GM12878 (cell line): ENCODE measurements at regions not wholly inside any gene's neighbourhood (a gene's known extent, or its start where the extent isn't known, plus 50 kb on each side); places are given as distances from the start of the nearest gene placed in this dataset.

ENCODE experiments used
- ATAC-seq: fragments of 200-7000 bp; cut with Tn5 transposase; 3 replicates; pipeline ENCODE4 v1.9.1; 2020; ENCODE audit warnings: mild to moderate bottlenecking, moderate library complexity
- BruUV-seq: library from RNA; stranded (reverse); fragments of 400-500 nt; replicated peaks from 2 replicates; lab custom pipeline; 2021; lab: Mats Ljungman, UMichigan
- CTCF ChIA-PET: fragments of 300-600 bp; sonication (Branson Sonifier 250); formaldehyde crosslinking; extraction: SDS; loops from one replicate; lab custom pipeline; 2021; ENCODE audit warnings: inconsistent platforms; lab: Yijun Ruan, JAX
- POLR2A ChIA-PET: fragments of 350-600 bp; formaldehyde crosslinking; extraction: SDS; loops from one replicate; lab custom pipeline; 2021; ENCODE audit warnings: inconsistent platforms; lab: Charles Lee
- RAD21 ChIA-PET: fragments of 300-600 bp; sonication (Branson Sonifier 250); formaldehyde crosslinking; loops from one replicate; lab custom pipeline; 2023; ENCODE audit warnings: antibody characterized with exemption; ENCODE audit not compliant: unreplicated experiment; lab: Charles Lee
- SMC1A ChIA-PET: fragments of 300-600 bp; sonication (Branson Sonifier 250); formaldehyde crosslinking; loops from one replicate; lab custom pipeline; 2023; ENCODE audit not compliant: unreplicated experiment, uncharacterized antibody; lab: Charles Lee
- DNase-seq: peaks from one replicate; pipeline ENCODE4 v3.0.0-alpha.2; 2011; ENCODE audit warnings: low read depth, low spot score
- FAIRE-seq: peaks from 3 replicates; lab custom pipeline; 2011; peaks lifted over from hg19 to GRCh38; lab: Jason Lieb, UNC
- H2AFZ ChIP-seq: 2 replicates; pipeline ENCODE4 v1.6.0; 2011; ENCODE audit warnings: low read depth, low read length, control low read depth; ENCODE audit not compliant: control insufficient read depth
- H3K27ac ChIP-seq: 2 replicates; pipeline ENCODE4 v1.5.1; 2011; ENCODE audit warnings: control low read depth; ENCODE audit not compliant: control insufficient read depth, insufficient read depth
- H3K27me3 ChIP-seq, 2 experiments: replicated peaks in 1 of 2; 2 replicates each; pipeline versions ENCODE4 v1.6.0 to v1.6.1; 2011; ENCODE audit warnings: low read length in 1 of 2; ENCODE audit not compliant: control insufficient read depth in 2 of 2, insufficient read depth in 2 of 2
- H3K36me3 ChIP-seq, 2 experiments: 2 replicates each; pipeline ENCODE4 v1.5.1; 2011; ENCODE audit warnings: low read length in 1 of 2; ENCODE audit not compliant: control insufficient read depth in 2 of 2, insufficient read depth in 2 of 2
- H3K4me1 ChIP-seq: 2 replicates; pipeline ENCODE4 v1.6.1; 2011; ENCODE audit warnings: mild to moderate bottlenecking, low read length, moderate library complexity, mixed read lengths; ENCODE audit not compliant: control insufficient read depth, insufficient read depth
- H3K4me2 ChIP-seq: 2 replicates; pipeline ENCODE4 v1.6.0; 2011; ENCODE audit warnings: control low read depth; ENCODE audit not compliant: control insufficient read depth, insufficient read depth
- H3K4me3 ChIP-seq: fragments of 200-600 bp; sonication (generic); 2 replicates; pipeline ENCODE4 v1.5.1; 2016
- H3K79me2 ChIP-seq: 2 replicates; pipeline ENCODE4 v1.6.0; 2011; ENCODE audit warnings: low read length; ENCODE audit not compliant: control insufficient read depth, insufficient read depth
- H3K9ac ChIP-seq: 2 replicates; pipeline ENCODE4 v1.8.0; 2011; ENCODE audit warnings: low read length, control low read depth, mixed read lengths; ENCODE audit not compliant: control insufficient read depth, insufficient read depth
- H3K9me3 ChIP-seq: replicated peaks from 3 replicates; pipeline ENCODE4 v1.5.1; 2011; ENCODE audit warnings: mild to moderate bottlenecking, low read length; ENCODE audit not compliant: control insufficient read depth, insufficient read depth
- H4K20me1 ChIP-seq: 2 replicates; pipeline ENCODE4 v1.6.0; 2011; ENCODE audit not compliant: control insufficient read depth, insufficient read depth
- ASH2L ChIP-seq: fragments of 300-600, 200-600 bp; sonication (generic); IDR thresholded peaks from 2 replicates; pipeline ENCODE4 v1.6.1; 2017; ENCODE audit warnings: low read depth, mild to moderate bottlenecking, borderline replicate concordance
- BCL3 ChIP-seq: IDR thresholded peaks from 2 replicates; pipeline ENCODE4 v1.6.1; 2011; ENCODE audit warnings: borderline replicate concordance, low read depth, mild to moderate bottlenecking, moderate library complexity, low read length; ENCODE audit not compliant: insufficient read depth, poor library complexity, severe bottlenecking
- CBFB ChIP-seq: IDR thresholded peaks from 2 replicates; pipeline ENCODE4 v1.6.1; 2016; ENCODE audit warnings: antibody characterized with exemption, low read depth
- CBX3 ChIP-seq: fragments of 200-600 bp; sonication (generic); IDR thresholded peaks from 2 replicates; pipeline ENCODE4 v1.6.1; 2016; ENCODE audit warnings: low read depth, borderline replicate concordance
- CREB1 ChIP-seq: IDR thresholded peaks from 2 replicates; pipeline ENCODE4 v1.6.1; 2012; ENCODE audit warnings: low read depth, mild to moderate bottlenecking, inconsistent platforms
- FOXM1 ChIP-seq: IDR thresholded peaks from 2 replicates; pipeline ENCODE4 v1.6.1; 2012; ENCODE audit warnings: low read depth, mild to moderate bottlenecking, inconsistent platforms, low read length, moderate library complexity
- HDAC2 ChIP-seq: fragments of 200-600 bp; sonication (generic); IDR thresholded peaks from 2 replicates; pipeline ENCODE4 v1.6.1; 2017
- HDGF ChIP-seq: fragments of 450-650 bp; IDR thresholded peaks from 2 replicates; pipeline ENCODE4 v1.6.1; 2016; ENCODE audit warnings: antibody characterized with exemption
- IRF3 ChIP-seq: fragments of 450-650 bp; IDR thresholded peaks from 2 replicates; pipeline ENCODE4 v1.6.1; 2014; ENCODE audit warnings: mild to moderate bottlenecking
- MYC ChIP-seq: IDR thresholded peaks from 2 replicates; pipeline ENCODE4 v1.6.1; 2011; ENCODE audit warnings: mild to moderate bottlenecking, low read length, moderate library complexity, inconsistent platforms; ENCODE audit not compliant: insufficient read depth, insufficient replicate concordance, insufficient read length, severe bottlenecking
- NBN ChIP-seq: fragments of 450-650 bp; IDR thresholded peaks from 2 replicates; pipeline ENCODE4 v1.6.1; 2016
- NFYA ChIP-seq: IDR thresholded peaks from 2 replicates; pipeline ENCODE4 v1.6.1; 2011; ENCODE audit warnings: low read depth, mild to moderate bottlenecking, low read length, improper control_type of control experiment, borderline replicate concordance
- PBX3 ChIP-seq: IDR thresholded peaks from 2 replicates; pipeline ENCODE4 v1.6.1; 2011; ENCODE audit warnings: mild to moderate bottlenecking, low read depth, low read length, moderate library complexity; ENCODE audit not compliant: insufficient replicate concordance
- SP1 ChIP-seq: IDR thresholded peaks from one replicate; pipeline ENCODE4 v1.6.1; 2011; ENCODE audit warnings: low read depth, low read length
- SRF ChIP-seq, 2 experiments: IDR thresholded peaks; 2 replicates each; pipeline ENCODE4 v1.6.1; 2011; ENCODE audit warnings: low read depth in 2 of 2, low read length in 2 of 2, mild to moderate bottlenecking in 1 of 2, moderate library complexity in 1 of 2
- TAF1 ChIP-seq: IDR thresholded peaks from 2 replicates; pipeline ENCODE4 v1.6.1; 2011; ENCODE audit warnings: mild to moderate bottlenecking, low read depth, low read length, borderline replicate concordance
- TARDBP ChIP-seq: IDR thresholded peaks from 2 replicates; pipeline ENCODE4 v1.6.1; 2016; ENCODE audit warnings: borderline replicate concordance
- TCF12 ChIP-seq: IDR thresholded peaks from 2 replicates; pipeline ENCODE4 v1.6.1; 2011; ENCODE audit warnings: low read depth, mild to moderate bottlenecking, low read length
- USF2 ChIP-seq: IDR thresholded peaks from 2 replicates; pipeline ENCODE4 v1.6.1; 2011; ENCODE audit warnings: low read depth, low read length, improper control_type of control experiment, borderline replicate concordance
- WGBS: methylation state at CpG from one replicate; pipeline ENCODE4 v1.1.6; 2016; ENCODE audit warnings: low lambda C conversion rate; ENCODE audit not compliant: insufficient replicate concordance, insufficient coverage; ENCODE audit errors: missing lambda C conversion rate; 5-methylcytosine and 5-hydroxymethylcytosine counted together
- in situ Hi-C: fragments of 300-500 bp; cut with MboI; formaldehyde crosslinking; loops from 9 replicates; pipeline ENCODE4 v1.14.3; 2018; ENCODE audit warnings: mixed read lengths
- intact Hi-C: fragments of 100-400 bp; cut with micrococcal nuclease; formaldehyde crosslinking; loops from one replicate; pipeline ENCODE4 v1.14.2; 2022; ENCODE audit not compliant: unreplicated experiment

- TF ChIP-seq USF2 (no peak), ASH2L (no peak), HDAC2 (no peak), HDGF (no peak), NBN (0 out of 2 replicates have a peak, but pooled peaks have one; percentile 28), SP1 (no peak), CBFB (0 out of 2 replicates have a peak, but pooled peaks have one; percentile 24)
Observed at GRCh38 chr3:106257172-106257571, 388.4 kb upstream of the CBLB start (continued).

GRCh38 chr3:106261396-106261795, 392.6 kb upstream of the CBLB start:
- Histone ChIP-seq H3K9ac (no peak overlapping the region), H3K4me3 (no peak overlapping the region), H3K27ac (no peak overlapping the region), H3K9me3 (peaks cover 8% of the 10 kb centered on the region), H4K20me1 (no peaks in the 10 kb centered on the region), H3K27me3 (no peaks in the 10 kb centered on the region), H3K36me3 (peaks cover 0 to 7% of the 10 kb centered on the region in 2 experiments; a peak in 3 of 4 replicates), H3K79me2 (peaks cover 20% of the 10 kb centered on the region), H2AFZ (no peak overlapping the region), H3K4me1 (no peaks in the 10 kb centered on the region), H3K4me2 (no peak overlapping the region)
- ATAC-seq (no peak), DNase-seq (no peak), FAIRE-seq (no peak)
- BruUV-seq = no TSS peak
- 100% methylated on average over 1 of the region's 1 CpG for WGBS
- RAD21 ChIA-PET = no interaction called here
- intact Hi-C loops = no loop called here
- CTCF ChIA-PET = no interaction called here
- SMC1A ChIA-PET = no interaction called here
- POLR2A ChIA-PET = no interaction called here
- in situ Hi-C loops = no loop called here
- no peak for TF ChIP-seq CBX3
- TF ChIP-seq NFYA = no peak
- TF ChIP-seq BCL3 = no peak
- TF ChIP-seq TARDBP = no peak
- TF ChIP-seq FOXM1 = no peak
- no peak for TF ChIP-seq IRF3
- no peak for TF ChIP-seq CREB1
- TF ChIP-seq PBX3 = no peak
- TF ChIP-seq TCF12 = no peak
- TF ChIP-seq MYC = no peak
- TF ChIP-seq SRF (IDR thresholded peaks at IDR 0.05; ENCODE audit: low read depth in 2 of 2, low read length in 2 of 2) = no peak
- no peak for TF ChIP-seq TAF1
